ENCODE measurements at regions not wholly inside any gene's neighbourhood (a gene's known extent, or its start where the extent isn't known, plus 50 kb on each side); places are given as distances from the start of the nearest gene placed in this dataset.
"Not testable (repeated sequence)": the region's sequence is repeated elsewhere in the genome, so short reads cannot be mapped to it uniquely, and the experiment has no call there.

DNA sequence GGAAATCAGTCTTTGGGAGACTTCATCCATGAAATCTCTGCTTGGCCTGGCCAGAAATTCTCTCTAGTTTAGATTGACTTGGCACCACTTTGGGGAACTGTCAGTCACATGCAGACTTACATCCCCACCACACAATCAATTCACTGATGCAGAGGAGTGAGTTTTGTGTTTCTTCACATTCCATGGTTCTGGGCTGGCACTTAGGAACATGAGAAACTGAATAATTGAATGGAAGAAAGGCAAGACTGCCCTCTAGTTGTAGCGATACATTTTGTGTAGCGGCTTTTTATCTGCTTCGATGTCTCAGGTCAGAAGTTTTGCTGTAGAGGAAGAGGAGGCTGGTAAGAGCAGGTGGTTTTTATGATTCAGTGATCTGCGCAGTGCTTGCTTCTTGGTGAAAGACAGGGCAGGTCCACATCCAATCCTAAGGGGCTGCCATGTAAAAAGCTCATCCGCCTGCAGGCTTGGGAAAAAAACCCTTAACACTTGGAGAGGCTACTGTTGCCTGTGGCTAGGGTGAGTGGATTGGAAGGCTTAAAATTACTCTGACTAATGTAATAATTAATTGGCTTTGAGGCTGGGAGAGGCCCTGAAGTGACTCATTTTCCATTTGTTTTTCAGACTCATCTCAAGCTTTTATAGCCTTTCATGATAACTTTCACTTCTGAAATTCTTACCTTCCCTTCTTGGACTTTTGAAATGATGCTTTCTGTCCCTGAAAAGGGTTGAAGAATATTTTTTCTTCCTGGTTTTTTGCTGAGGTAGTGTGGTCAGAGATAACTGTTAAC lies 75.4 kb upstream of the LPCAT1 start:
- DNase-seq (ENCODE audit: extremely low read depth, low read depth): peak; percentile 29

DNA sequence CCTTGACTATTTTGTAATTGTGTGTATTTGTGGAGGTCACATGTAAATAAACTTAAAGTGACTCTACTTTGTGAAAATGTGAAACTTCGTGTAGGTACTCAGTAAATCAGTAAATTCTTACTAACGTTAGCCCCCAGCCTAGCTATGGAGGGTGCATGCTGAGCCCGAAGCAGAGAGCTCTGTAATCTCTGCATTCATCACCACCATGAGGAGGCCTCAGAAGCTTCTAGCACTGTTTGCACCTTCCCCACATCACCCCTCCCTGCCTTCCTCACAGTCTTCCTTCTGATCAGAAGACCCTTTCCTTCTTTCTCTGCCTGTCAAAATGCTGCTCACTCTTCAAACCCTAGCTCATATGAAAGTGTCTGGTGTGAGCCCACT lies 73.3 kb upstream of the LPCAT1 start:
- DNase-seq (ENCODE audit: extremely low read depth, low read depth): not testable (repeated sequence)

DNA sequence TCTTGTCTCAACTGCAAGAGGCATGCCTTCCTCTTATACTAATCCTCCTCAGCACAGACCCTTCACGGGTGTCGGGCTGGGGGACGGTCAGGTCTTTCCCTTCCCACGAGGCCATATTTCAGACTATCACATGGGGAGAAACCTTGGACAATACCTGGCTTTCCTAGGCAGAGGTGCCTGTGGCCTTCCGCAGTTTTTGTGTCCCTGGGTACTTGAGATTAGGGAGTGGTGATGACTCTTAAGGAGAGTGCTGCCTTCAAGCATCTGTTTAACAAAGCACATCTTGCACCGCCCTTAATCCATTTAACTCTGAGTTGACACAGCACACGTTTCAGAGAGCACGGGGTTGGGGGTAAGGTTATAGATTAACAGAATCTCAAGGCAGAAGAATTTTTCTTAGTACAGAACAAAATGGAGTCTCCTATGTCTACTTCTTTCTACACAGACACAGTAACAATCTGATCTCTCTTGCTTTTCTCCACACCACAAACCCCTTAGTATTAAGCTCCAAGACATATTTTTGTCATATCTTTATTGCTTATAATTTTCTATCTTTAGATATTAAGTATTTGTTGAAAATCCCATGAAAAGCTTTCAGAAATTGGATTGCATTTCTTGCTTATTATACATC lies 72.8 kb upstream of the LPCAT1 start:
- DNase-seq (ENCODE audit: extremely low read depth, low read depth): not testable (repeated sequence)

DNA sequence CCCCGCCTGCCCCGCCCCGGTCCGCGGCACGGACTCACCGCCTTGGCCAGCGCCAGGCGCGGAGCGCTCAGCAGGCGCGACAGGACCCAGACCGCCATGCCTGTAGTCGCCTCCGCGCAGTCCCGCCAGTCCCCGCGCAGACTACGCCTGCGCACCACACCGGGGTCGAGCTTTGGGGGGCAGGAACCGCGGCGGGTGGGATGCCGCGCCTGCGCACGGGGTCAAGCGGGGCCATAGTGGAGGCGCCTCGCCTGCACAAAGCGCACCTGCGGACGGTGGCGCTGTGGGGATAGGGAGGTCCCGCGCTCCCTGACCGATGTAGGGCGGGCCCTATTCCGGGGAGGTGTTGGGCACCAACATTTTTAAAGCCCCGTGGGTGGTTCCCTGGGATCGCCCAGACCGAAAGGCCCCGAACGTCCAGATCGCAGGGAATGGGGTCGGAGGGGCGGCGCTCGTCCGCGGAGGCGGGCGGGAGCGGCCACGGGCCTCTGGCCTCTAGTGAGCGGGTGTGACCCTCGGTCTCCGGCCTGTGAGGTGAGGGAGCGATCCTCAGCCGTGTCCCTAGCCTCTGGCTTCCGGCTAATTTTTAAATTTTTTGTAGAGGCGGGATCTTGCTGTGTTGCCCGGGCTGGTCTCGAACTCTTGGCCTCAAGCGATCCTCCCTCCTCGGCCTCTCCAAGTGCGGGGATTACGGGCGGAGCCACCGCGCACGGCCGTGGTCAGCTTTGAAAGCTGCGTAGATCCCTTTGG lies 70.8 kb upstream of the LPCAT1 start:
- peak; percentile 70 for DNase-seq (ENCODE audit: extremely low read depth, low read depth)

DNA sequence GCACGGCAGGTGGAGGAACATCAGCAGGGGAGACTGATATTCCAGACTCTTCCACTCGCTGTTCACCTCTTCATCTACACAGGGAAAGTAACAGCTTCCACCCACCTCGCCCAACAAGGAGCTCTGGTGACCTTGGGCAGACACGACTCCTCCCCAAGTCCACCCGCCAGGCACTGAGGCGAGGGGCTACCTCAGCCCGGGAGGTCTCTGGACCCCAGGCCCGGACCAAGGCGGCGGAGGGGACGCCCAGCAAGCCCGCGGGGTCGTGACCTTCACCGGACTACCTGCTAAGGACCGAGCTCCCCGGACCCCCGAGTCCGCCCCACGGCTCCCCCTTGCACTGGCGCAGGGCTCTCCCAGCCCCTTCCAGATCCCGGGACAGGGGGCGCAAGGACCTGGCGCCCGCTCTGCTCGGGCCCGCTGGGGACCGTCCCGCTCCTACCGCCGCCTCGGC lies 70.2 kb upstream of the LPCAT1 start:
- no peak for DNase-seq (ENCODE audit: extremely low read depth, low read depth)

DNA sequence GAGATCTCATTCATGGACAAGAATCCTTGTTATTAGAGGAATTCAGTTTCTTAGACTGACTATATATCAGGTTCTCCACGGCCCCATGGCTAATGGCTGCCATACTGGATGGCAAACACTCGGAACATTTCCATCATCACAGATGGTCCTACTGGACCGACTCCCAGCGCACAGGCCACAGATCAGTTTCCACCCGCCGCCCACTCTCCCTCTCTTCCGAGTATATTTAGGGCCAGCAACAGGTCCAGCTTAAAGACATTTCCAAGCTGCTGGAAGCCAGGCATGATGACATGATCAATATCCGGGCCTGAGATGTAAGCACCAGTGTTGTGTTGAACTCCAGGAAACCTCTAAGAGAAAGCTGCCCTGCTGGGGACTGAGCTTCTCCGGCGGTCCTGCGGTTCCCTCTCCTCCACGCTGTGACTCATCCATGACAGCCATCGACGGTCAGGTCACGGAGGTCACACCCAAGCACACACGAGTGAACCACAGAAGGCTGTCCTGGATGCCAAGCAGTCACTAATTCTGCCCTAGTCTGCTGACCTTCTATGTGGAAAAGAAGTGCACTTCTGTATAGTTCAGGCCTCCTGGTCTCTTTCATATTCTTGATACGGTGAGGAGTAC lies 64.4 kb upstream of the LPCAT1 start:
- DNase-seq (ENCODE audit: extremely low read depth, low read depth): not testable (repeated sequence)

DNA sequence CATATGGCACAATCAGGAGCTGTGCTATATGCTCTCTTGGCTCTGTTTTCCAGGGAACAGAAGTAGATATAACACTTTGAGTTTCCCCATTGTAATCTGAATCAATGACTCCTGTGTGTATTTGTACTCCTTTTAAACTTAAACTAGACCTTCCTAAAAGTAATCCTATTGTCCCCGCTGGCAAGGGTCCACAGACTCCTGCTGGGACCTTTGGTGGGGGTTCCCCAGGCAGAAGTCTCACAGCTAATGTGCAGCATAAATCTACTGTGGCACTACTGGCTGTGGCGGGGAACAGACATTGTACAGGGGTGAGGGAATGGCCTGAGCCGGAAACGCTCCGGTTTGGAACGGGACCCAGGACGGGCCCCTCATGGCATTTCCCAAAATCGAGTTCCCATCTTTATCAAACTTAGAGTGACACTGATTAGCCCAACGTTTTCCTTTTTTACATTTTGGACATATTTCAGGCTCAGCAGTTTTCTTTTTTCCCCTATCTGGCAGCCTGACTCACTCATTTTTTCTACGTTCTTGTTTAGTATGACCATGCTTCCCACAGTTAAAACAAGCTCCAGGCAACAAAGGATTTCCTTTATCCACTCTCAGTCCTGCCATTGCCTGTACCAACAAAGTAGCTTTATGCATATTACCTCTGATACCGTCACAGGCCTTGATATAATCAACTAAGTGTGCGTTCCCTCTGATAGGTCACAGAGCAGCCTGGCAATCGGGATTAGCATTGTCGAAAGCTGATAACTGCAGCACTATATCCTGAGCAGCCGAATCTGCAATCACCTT lies 59.5 kb upstream of the LPCAT1 start:
- not testable (repeated sequence) for DNase-seq (ENCODE audit: extremely low read depth, low read depth)

DNA sequence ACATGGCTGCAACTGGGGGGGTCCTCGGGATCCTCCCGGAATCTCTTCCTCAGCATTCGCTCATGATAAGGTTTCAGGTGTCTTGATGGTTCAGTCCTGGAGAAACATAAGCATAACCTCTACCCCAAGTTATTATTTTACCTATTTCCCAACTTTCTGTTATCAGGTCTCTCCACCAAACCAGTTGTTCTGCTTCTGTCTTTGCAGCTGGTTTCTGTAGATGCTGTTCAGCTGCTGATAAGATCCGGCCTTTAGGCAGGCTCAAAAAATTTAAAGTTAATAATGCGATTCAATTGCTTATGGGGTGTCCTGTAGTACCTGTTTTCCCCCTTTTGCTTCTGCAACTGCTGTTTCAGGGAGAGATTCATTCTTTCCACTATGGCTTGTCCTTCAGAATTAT lies 55.6 kb upstream of the LPCAT1 start:
- DNase-seq (ENCODE audit: extremely low read depth, low read depth): not testable (repeated sequence)

DNA sequence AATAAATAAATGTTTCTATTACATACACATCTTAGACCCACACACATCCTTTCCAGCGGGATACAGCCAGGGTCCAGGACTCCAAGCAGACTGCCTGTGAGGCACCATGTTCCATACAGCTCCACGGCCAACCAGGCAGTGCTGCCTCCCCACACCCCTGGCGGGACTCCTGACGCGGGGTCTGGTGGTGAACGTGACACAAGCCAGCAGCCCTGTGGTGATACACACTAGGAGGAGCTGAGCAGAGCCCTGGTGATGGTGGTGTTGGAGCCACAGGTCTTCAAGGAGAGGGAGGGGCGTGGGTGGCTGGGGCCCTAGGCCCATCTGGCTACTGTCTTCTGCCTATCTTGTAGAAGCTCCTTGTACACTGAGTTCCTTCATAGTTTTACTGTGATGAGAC lies 53.1 kb upstream of the LPCAT1 start:
- DNase-seq (ENCODE audit: extremely low read depth, low read depth): not testable (repeated sequence)

DNA sequence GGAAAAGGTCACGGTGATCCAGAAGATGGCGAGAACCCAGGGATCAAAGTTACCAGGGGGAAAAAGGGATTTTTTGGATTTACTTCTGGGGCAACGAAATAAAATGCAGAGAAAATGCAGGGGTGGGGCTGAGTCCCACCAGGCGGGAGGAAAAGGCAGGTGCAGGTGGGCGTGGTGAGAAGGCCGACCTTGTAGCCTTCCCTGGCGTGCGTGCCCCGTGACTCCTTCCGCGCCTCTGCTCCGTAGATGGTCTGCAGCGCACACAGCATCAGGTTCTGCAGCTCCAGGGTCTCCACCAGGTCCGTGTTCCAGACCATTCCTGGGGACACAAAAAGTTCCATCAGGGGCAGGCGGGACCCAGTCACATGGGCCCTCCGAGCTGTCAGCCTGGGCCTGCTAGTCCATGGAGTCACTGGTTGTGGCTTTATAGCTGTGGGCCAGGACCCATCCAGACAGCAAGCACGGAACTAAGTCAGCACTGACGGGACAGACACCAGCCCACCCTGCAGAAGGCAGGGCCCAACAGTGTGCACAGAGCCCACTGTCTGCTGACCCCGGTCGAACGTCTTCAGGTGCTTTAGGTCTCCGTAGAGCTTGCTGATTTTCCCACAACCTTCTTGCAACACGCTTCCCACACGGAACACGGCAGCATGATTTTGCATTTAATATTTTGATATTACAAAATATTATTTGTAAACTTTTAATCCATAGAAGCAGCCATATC lies 52.4 kb upstream of the LPCAT1 start:
- DNase-seq (ENCODE audit: extremely low read depth, low read depth): not testable (repeated sequence)

DNA sequence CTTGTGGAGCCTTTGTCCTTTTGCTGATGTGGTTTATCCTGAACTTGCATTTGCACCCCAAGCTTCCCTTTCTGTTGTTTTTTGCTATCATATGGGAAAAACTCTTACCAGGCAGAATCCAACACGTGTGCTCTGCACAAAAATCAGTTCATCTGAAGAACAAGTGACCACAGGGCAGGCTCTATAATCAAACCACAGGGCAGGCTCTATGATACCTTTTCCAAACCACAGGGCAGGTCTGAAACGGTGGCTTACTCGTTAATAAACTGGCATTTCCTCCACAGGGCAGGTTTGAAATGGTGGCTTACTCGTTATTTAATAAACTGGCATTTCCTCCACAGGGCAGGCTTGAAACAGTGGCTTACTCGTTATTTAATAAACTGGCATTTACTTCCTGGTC lies 51.7 kb upstream of the LPCAT1 start:
- not testable (repeated sequence) for DNase-seq (ENCODE audit: extremely low read depth, low read depth)

DNA sequence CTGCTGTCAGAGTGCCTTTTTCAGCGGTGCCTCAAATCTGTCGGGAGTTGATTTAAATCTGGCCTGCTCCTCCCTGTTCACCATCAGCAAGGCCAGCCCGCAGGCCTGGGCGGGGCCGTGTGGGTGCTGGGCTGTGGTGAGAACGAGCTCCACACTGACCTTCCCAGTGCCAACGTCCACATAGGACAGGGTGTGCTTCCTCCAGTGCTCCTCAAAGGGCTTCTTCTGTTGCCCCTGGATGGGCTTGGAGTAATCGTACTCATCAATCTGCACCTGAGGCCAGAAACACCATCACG lies 50.2 kb upstream of the LPCAT1 start:
- DNase-seq (ENCODE audit: extremely low read depth, low read depth): not testable (repeated sequence)

DNA sequence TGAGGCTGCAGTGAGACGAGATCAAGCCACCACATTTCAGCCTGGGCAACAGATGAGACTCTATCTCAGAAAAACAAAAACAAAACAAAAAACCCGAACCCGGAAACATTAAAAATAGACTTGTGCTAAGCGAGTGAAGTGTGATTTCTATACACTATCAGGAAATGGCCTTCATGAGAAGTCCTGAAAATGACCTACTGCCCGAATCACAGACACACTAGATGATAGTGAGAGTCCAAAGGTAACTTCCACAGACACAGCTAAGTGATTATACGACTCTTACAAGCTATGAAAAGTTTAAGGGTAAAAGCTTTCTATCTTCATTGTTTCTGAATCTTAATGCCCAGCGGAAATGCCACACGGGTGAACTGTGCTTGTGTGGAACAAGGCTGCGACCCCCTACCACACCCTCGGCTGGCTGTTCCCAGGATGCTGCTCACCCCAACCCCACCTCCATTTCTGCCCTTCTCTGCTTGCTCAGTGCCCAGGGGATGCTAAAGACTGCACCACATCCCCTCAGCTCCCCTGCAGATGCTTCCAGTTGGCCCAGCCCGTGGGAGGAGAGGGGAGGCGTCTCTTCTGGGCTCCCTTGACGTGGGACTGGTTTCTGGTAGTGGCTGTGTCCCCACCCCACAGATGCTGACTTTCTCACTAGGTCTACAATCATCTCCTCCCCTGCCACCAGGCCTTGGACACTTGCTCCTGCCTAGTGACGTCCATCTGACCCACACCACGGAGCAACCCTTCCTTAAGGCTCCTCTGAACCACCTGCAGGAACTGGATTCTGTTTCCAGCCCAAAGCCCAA lies 49.7 kb upstream of the LPCAT1 start:
- not testable (repeated sequence) for DNase-seq (ENCODE audit: extremely low read depth, low read depth)

Small RNAs in the stretch of these regions (small RNA-seq; reads per million reads assigned to genes)
- 0 reads per million in 2 experiments for gene AC091849.1
- 0 reads per million in 2 experiments for gene MIR4277
